ENCODE measurements at regions not wholly inside any gene's neighbourhood (a gene's known extent, or its start where the extent isn't known, plus 50 kb on each side); places are given as distances from the start of the nearest gene placed in this dataset.

DNA sequence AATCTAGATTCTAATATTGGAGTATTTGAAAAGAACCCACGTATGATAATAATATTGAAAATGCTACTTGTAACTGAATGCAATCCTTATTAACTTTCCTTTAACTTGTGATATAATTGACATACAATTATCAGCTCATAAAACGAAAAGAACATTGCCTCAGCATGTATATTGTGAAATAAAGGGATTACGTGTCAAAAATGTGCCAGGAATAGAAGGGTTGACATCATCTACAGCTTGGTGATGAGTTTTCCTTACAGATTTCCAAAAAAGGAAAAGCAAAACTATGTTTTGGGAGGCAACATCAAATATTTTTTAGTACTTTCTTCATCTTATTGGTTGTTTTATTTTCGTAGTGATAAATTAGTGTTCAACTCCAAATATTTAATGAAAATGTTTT lies 266.0 kb upstream of the PTGER4 start:
- no peak for DNase-seq

GRCh38 chr5:40412771-40413170 lies 266.9 kb upstream of the PTGER4 start:
- DNase-seq, result no peak

DNA sequence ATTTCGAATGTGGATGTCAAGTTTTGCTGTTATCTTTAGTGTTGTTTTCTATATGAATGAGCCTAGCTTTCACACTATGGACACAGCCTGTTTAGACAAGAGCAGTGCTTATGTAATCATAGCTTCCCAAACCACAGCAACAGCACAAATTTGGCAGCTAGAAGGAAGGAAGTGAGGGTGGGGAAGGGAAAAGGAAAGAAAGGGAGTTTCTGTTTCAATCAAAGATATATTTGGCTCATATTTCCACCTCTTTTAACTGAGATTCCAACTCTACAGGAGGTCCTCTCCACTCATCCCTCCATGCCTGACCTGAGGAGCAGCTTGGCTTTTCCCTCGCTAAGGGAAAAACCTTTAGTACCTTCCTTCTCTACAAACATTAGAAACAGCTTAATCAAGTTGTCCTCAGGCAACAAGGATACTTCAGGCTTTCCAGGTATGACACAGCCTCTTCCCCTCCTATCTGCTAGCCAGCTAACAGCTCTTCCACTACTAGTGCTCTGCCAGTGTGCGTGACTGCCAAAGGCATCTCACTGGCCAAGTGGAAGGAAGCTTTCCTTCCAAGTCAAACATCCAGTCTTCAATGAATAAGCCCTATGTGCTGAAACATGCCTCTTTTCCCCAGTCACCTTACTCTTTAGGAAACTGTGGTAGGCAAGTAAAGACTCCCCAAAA lies 268.6 kb upstream of the PTGER4 start:
- no peak for DNase-seq

DNA sequence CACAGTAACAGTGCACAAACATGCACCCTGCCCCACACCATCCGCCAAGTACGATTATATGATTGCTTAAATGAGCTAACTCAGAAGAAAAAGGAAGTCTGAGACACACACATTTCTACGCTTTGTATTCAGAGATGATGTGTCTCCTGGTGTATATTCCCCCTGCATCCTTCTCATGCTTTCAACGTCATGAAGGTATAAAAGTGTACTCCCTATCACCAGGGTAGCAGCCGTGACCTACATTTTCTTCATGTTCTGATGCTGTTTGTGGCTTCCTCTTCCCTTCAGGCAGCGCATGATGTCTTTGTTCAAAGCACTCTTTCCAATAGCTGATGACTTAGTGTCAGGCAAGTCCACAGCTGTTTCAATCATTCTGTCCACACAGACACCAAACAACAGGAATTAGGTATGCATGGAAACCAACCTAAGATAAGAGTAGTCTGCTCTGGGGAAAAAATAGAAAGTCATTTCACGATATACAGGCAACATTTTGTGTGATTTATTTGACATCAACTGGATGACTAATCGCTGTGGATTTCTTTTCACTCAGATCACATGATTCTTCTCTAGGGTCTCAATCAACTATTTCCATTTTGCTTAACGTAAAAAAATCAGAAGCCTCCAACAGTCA lies 269.4 kb upstream of the PTGER4 start:
- peak; percentile 48 for DNase-seq

DNA sequence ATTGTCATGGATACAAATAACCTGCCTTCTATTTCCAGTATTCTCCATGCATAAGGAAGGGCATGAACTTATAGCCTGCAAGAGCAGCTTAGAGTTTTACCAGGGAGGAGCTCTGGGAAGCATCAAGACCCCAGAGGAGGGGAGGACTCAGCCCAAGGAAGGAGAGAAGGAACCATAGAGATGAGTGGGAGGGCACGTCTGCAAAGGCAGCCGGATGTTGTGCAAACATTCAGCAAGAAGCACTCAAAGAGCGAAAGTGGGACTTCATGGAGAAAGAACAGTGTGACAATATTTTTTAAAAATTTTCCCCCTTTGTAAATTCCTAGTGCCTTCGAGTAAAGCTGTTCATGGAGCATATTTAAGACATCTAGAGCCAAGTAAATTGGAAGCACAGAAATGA lies 270.1 kb upstream of the PTGER4 start:
- DNase-seq, result peak; percentile 39

DNA sequence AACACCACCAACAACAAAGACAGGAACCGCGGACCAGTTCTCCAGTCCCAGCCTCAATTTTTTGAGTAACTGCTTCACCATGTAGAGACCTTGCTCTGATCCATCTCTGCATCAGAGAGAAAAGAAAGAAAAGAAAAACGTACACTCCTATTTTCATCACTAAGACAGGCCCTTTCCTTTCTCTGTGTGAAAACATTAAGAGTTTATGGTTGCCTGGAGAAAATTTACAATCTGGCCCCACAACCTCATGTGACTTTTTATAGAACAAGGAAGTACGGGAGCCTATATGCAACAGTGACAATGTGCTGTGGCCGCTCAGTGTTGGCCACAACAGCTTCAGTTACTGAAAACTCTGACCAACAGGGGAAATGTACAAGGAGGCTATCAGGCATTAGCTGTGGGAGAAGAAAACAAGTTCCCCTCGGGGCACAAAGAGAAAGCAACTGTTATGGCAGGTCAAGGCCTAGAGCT lies 272.9 kb upstream of the PTGER4 start:
- DNase-seq, result no peak

DNA sequence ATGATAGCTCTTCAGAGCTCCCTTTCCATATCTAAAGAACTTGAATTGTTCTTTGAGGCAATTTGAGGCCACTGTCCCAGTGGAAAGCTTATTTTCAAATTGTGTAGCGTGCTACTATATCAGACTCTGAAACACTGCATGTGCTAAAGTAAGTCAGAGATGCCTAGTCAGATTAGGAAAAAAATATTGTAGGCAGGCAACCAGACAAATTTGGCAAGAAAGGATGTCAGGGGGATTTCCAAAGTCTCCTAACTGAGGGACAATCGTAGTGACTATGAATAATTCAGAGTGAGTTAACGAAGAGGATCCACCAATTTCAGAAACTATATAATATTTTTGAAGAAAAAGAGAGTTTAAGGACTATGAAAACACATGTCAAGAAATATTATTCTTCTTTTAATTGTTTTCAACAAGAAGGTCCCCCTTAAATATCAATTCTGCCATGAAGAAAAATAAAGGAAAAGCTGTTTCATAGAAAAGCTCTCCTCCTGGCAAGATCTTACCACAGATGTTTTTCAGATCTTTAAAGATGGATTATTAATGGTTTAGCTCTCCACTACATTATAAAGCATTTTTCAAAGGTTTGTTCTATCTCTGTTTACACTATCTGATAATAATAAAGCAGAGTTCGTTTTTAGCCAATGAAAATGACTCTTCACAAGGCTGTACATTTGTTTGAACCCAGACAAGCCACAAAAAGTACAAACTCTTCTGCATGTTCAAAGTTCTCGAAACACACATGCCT lies 273.5 kb upstream of the PTGER4 start:
- DNase-seq, result no peak

DNA sequence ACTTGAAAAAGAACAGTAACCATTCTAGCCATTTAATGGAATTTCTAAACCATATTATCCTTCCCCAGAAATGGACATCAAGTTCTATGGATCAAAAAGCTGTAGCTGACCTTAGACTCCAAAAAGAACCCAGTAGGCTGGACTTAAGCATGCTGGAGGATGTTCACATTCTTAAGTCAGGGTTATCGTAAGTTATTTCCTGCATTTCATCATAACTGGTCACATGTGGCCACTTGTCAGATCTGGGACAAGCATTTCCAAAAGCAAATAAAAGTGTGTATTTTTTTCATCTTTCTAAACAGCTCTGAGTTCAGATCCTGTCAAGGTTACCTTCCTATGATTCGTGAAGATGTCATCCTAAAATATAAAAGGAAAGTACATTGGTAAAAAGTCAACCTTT lies 274.5 kb upstream of the PTGER4 start:
- DNase-seq, result peak; percentile 45

DNA sequence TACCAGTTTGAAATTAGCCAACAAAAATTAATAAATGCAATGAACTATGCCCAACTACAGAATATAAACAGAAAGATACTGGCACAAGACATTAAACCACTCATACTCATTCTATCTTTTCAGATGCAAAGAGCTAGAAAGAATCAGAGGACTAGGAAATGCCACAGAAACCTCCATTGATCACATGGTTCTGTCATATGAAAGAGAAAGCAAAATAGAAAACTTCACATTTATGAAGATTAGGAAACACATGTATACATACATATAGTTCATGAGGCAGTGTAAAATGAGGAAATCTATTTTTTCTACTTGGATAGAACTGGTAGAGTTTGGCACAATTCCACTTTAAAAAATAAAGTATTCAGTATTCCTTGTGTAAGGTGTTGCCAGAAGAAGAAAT lies 275.1 kb upstream of the PTGER4 start:
- DNase-seq, result no peak

DNA sequence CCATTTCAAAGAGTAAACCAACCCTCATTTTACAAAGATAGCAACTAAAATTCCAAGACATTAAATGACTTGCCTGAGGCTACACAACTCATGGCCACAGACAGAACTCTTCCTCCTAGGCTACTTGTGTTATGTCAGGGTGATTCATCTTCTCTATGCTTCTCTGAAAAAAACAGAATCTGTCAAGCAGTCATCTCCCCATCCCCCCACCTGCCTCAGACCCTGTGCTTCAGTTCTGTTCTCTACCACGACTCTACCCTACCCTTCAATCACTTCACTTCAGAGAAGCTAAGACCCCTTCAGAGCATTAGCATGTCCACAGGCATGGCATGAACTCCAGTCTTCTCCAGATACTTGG lies 277.7 kb upstream of the PTGER4 start:
- no peak for DNase-seq

GRCh38 chr5:40401284-40402006 lies 278.3 kb upstream of the PTGER4 start:
- DNase-seq, result no peak

- DNase-seq, result no peak
Observed at GRCh38 chr5:40400245-40400644, 279.5 kb upstream of the PTGER4 start.

DNA sequence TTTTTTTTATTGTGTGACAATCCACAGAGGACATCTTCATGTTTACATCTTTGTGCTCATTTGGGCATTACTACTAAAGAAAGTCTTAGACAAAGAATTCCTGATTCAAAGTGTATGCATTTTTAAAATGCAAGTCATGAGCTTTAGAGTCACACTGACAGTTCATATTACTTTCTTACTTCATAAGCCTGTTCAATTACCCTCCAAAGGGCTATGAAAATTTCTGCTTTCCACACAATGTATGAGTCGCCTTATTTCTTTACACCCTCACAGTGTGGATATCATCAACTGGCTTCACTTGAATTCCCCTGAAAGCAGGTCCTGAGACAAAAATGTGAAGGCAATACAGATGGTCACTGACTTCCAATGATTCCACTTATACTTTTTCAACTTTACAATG lies 280.4 kb upstream of the PTGER4 start:
- DNase-seq, result no peak

GRCh38 chr5:40397976-40398375 lies 281.7 kb upstream of the PTGER4 start:
- no peak for DNase-seq

DNA sequence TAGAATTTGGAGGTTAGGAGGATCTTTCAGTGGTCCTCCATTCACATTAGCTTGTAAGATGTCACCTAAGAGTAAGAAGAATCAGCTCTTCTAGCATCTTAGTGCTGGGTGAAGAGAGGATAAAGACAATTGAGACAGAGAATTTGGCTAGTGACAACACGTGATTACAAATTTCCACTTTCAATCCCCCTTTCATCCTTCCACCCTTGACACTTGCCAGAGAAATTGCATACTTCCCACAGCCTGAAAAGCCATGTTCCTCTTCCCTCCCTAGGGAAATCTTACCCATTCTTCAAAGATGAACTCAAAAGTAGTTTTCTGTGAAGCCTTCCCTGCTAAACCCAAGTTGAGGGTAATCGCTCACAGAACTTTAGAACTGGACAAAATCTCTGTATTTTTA lies 282.6 kb upstream of the PTGER4 start:
- DNase-seq, result no peak

- no peak for DNase-seq
Observed at GRCh38 chr5:40396317-40396716, 283.4 kb upstream of the PTGER4 start.

DNA sequence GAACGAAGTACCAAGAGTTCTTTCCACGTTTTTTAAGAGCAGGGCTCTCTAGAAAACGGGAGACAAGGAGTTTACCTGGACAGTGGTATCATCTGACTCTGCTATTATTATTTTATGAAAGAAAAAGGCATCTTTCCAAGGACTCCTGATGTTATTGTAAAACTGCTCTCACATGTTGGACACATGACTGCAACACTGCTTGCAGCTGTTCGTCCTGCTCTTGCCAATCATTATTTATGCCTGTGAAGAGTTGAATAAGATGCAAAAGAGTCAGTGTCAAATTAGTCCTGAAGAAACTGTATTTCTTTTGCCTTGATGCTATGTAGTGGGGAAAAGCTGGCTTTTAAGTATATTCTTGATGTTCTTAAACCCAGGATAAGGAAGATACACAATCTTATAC lies 284.5 kb upstream of the PTGER4 start:
- DNase-seq, result no peak

- no peak for DNase-seq
Observed at GRCh38 chr5:40394698-40395097, 285.0 kb upstream of the PTGER4 start.

DNA sequence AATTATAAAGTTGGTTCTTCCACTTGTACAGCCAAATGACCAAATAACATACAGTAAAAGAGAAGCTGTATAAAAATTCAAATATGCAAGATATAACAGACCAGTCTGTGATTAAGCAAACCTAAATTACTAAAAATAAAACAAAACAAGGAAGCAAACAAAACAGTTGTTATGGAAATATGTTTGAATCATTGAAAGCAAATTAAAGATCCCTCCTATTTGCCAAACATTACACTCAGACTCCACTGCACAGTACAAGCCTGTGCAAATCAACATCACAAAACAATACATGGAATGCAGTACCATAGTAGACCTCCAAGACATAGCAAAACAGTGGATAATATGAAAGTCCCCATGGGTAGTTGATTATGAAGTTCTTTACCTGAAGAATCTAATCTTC lies 288.1 kb upstream of the PTGER4 start:
- DNase-seq, result no peak

- DNase-seq, result peak; percentile 20
Observed at GRCh38 chr5:40390281-40391149, 289.2 kb upstream of the PTGER4 start.

DNA sequence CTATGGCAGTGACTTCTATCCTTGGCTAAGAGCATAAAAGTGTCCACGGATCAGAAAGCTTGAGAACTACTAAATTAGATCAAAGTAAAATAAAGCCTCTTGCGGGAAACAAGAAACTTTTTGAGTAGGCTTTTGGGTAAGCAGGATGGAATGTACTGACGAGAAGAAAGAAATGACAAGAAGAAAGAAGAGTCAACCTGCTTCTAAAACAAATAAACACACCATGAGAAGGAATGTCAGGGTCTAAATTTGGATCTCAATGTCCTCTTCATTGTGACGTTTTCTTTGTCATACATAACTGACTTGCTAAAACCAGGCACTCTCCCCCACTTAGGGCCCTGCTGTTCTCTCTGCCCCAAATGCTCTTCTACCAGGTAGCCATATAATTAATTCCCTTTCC lies 290.1 kb upstream of the PTGER4 start:
- DNase-seq, result no peak

DNA sequence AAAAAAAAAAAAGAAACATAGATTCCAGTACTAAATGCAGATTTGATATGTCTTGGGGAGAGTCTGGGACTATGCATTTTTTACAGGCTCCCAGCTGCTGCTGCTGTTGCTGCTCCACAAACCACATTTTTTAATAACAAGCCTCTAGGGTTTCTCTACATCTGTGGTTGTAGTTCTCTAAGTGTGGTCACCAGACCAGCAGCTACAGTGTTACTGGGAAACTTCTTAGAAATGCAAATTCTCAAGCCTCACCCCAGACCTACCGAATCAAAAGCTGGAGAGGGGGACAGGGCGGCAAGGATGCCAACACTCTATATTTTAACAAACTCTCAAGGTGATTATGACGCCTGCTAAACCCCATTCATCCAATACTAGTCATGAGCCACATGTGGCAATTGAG lies 293.4 kb upstream of the PTGER4 start:
- DNase-seq, result peak; percentile 66

DNA sequence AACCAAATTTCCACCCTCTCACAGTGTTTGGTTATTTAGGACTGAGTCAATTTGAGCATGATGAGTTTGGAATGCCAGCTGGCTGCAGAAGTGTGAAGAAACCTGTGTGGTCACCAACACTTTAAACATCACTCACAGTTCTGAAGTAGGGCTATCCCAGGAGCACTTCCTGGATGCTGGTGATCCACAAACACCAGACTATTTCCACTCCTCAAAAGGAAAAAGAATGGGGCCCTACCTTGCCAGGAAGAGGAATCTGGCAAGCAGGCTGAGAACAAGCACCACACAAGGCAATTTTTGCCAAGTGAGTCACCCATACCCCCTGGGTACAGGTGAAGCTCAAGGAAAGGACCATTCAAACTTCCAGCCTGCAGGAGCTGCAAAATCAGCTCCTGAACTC lies 294.2 kb upstream of the PTGER4 start:
- DNase-seq, result no peak
